H1 (cell line): ENCODE measurements at regions not wholly inside any gene's neighbourhood (a gene's known extent, or its start where the extent isn't known, plus 50 kb on each side); places are given as distances from the start of the nearest gene placed in this dataset.

ENCODE experiments used
- CTCF ChIA-PET: fragments of 300-600 bp; sonication (Branson Sonifier 250); formaldehyde crosslinking; loops from one replicate; lab custom pipeline; 2021; ENCODE audit not compliant: partially characterized antibody; lab: Charles Lee
- POLR2A ChIA-PET: fragments of 300-600 bp; sonication (Branson Sonifier 250); formaldehyde crosslinking; loops from one replicate; lab custom pipeline; 2021; ENCODE audit warnings: inconsistent platforms; ENCODE audit not compliant: partially characterized antibody; lab: Charles Lee
- DNase-seq, 2 experiments: peaks; one replicate each; pipeline versions ENCODE4 v3.0.0 to v3.0.0-alpha.2; 2010 to 2022; ENCODE audit warnings: low spot score in 2 of 2, low read depth in 1 of 2, mixed read lengths in 1 of 2
- FAIRE-seq: peaks from 2 replicates; lab custom pipeline; 2011; peaks lifted over from hg19 to GRCh38; lab: Jason Lieb, UNC
- H2AFZ ChIP-seq: 2 replicates; pipeline ENCODE4 v1.8.1; 2012; ENCODE audit warnings: low read length, inconsistent platforms
- H2AK5ac ChIP-seq: 2 replicates; pipeline ENCODE4 v1.6.1; 2013; ENCODE audit warnings: low read depth, low read length
- H2BK120ac ChIP-seq: replicated peaks from 2 replicates; pipeline ENCODE3; 2013; ENCODE audit warnings: low read depth, low read length, inconsistent platforms
- H2BK12ac ChIP-seq: 2 replicates; pipeline ENCODE4 v1.6.1; 2013; ENCODE audit warnings: low read depth, low read length
- H2BK15ac ChIP-seq: 2 replicates; pipeline ENCODE4 v1.6.1; 2013; ENCODE audit warnings: low read length
- H2BK20ac ChIP-seq: 2 replicates; pipeline ENCODE4 v1.6.1; 2013; ENCODE audit warnings: low read length
- H2BK5ac ChIP-seq: 2 replicates; pipeline ENCODE4 v1.6.1; 2013; ENCODE audit warnings: low read depth, low read length
- H3K14ac ChIP-seq: 2 replicates; pipeline ENCODE4 v1.6.1; 2013; ENCODE audit warnings: inconsistent platforms; ENCODE audit not compliant: insufficient read length
- H3K18ac ChIP-seq: 2 replicates; pipeline ENCODE4 v1.6.1; 2013; ENCODE audit warnings: low read length; ENCODE audit errors: extremely low read depth
- H3K23ac ChIP-seq: 2 replicates; pipeline ENCODE4 v1.6.1; 2013; ENCODE audit warnings: inconsistent platforms; ENCODE audit not compliant: insufficient read length
- H3K23me2 ChIP-seq: 2 replicates; pipeline ENCODE4 v1.6.1; 2013; ENCODE audit warnings: low read depth, low read length
- H3K27ac ChIP-seq: 2 replicates; pipeline ENCODE4 v1.6.1; 2011; ENCODE audit warnings: low read depth, low read length, inconsistent platforms
- H3K27me3 ChIP-seq, 4 experiments: replicated peaks in 1 of 4; 1 replicate in 1 of 4; 2 replicates in 3 of 4; pipeline versions ENCODE4 v1.6.1 to v1.8.1; 2011 to 2013; ENCODE audit warnings: low read length in 3 of 4, mild to moderate bottlenecking in 3 of 4, inconsistent platforms in 2 of 4, mixed read lengths in 2 of 4, moderate library complexity in 1 of 4; ENCODE audit not compliant: control insufficient read depth in 3 of 4, insufficient read depth in 3 of 4; ENCODE audit errors: extremely low read depth in 1 of 4
- H3K36me3 ChIP-seq, 4 experiments: 2 replicates each; pipeline versions ENCODE4 v1.6.1 to v1.8.1; 2011 to 2013; ENCODE audit warnings: mild to moderate bottlenecking in 4 of 4, low read length in 3 of 4, moderate library complexity in 2 of 4, control low read depth in 1 of 4, inconsistent platforms in 1 of 4; ENCODE audit not compliant: insufficient read depth in 4 of 4, control insufficient read depth in 2 of 4
- H3K4ac ChIP-seq: replicated peaks from 2 replicates; pipeline ENCODE3; 2013; ENCODE audit warnings: low read length, low read depth, mixed read lengths, inconsistent platforms; ENCODE audit not compliant: insufficient read length
- H3K4me1 ChIP-seq, 4 experiments: replicated peaks in 1 of 4; 1 replicate in 1 of 4; 2 replicates in 3 of 4; pipeline versions ENCODE4 v1.6.1 to v1.8.1; 2011 to 2013; ENCODE audit warnings: low read length in 3 of 4, inconsistent platforms in 2 of 4, mixed read lengths in 1 of 4; ENCODE audit not compliant: insufficient read depth in 4 of 4, control insufficient read depth in 3 of 4
- H3K4me2 ChIP-seq, 2 experiments: 2 replicates each; pipeline versions ENCODE4 v1.6.1 to v1.8.1; 2011 to 2013; ENCODE audit warnings: low read depth in 2 of 2, low read length in 2 of 2, control low read depth in 1 of 2, inconsistent platforms in 1 of 2, mild to moderate bottlenecking in 1 of 2; ENCODE audit not compliant: insufficient read depth in 1 of 2
- H3K4me3 ChIP-seq, 4 experiments: fragments of 200-600, 300-600 bp in 1 of 4; sonication (generic), shearing (Covaris generic), sonication (Bioruptor Twin) in 1 of 4; 2 replicates each; pipeline versions ENCODE4 v1.5.1 to v1.8.1; 2011 to 2016; ENCODE audit warnings: low read length in 4 of 4, low read depth in 3 of 4, control low read depth in 2 of 4, inconsistent platforms in 2 of 4, mild to moderate bottlenecking in 2 of 4, mixed read lengths in 1 of 4, moderate library complexity in 1 of 4; ENCODE audit not compliant: insufficient read depth in 2 of 4; ENCODE audit errors: extremely low read depth in 1 of 4
- H3K56ac ChIP-seq: replicated peaks from 2 replicates; pipeline ENCODE3; 2013; ENCODE audit warnings: low read depth, mild to moderate bottlenecking, mixed read lengths, low read length, inconsistent platforms; ENCODE audit not compliant: insufficient read length
- H3K79me1 ChIP-seq: 2 replicates; pipeline ENCODE4 v1.6.1; 2013; ENCODE audit warnings: low read depth, low read length, control low read depth
- H3K79me2 ChIP-seq, 2 experiments: 2 replicates each; pipeline versions ENCODE4 v1.6.1 to v1.8.1; 2012 to 2013; ENCODE audit warnings: low read length in 2 of 2, mild to moderate bottlenecking in 2 of 2, inconsistent platforms in 1 of 2; ENCODE audit not compliant: insufficient read depth in 2 of 2, control insufficient read depth in 1 of 2
- H3K9ac ChIP-seq, 4 experiments: replicated peaks in 1 of 4; 1 replicate in 1 of 4; 2 replicates in 3 of 4; pipeline versions ENCODE4 v1.6.1 to v1.8.1; 2011 to 2013; ENCODE audit warnings: low read depth in 3 of 4, low read length in 3 of 4, control low read depth in 2 of 4, mild to moderate bottlenecking in 2 of 4, moderate library complexity in 2 of 4, inconsistent platforms in 1 of 4; ENCODE audit errors: extremely low read depth in 1 of 4
- H3K9me3 ChIP-seq, 2 experiments: 2 replicates each; pipeline versions ENCODE4 v1.6.1 to v1.8.1; 2012 to 2013; ENCODE audit warnings: mild to moderate bottlenecking in 2 of 2, moderate library complexity in 2 of 2, control low read depth in 1 of 2, inconsistent platforms in 1 of 2, low read depth in 1 of 2, low read length in 1 of 2, mixed read lengths in 1 of 2; ENCODE audit not compliant: insufficient read depth in 2 of 2
- H4K20me1 ChIP-seq, 2 experiments: replicated peaks in 1 of 2; 2 replicates each; pipeline versions ENCODE3 to v1.8.1; 2011 to 2013; ENCODE audit warnings: inconsistent platforms in 2 of 2, low read length in 2 of 2, mild to moderate bottlenecking in 1 of 2; ENCODE audit not compliant: insufficient read depth in 2 of 2, control insufficient read depth in 1 of 2
- H4K5ac ChIP-seq: 2 replicates; pipeline ENCODE4 v1.6.1; 2013; ENCODE audit warnings: low read length, low read depth, mixed read lengths, inconsistent platforms; ENCODE audit not compliant: insufficient read length
- H4K8ac ChIP-seq: 2 replicates; pipeline ENCODE4 v1.8.0; 2013; ENCODE audit warnings: mild to moderate bottlenecking, moderate library complexity, low read length, inconsistent platforms; ENCODE audit not compliant: insufficient read depth; ENCODE audit errors: extremely low read depth
- H4K91ac ChIP-seq: replicated peaks from 2 replicates; pipeline ENCODE3; 2013; ENCODE audit warnings: low read length, mixed read lengths, inconsistent platforms; ENCODE audit not compliant: insufficient read length
- BCL11A ChIP-seq, 2 experiments: IDR thresholded peaks; one replicate each; pipeline ENCODE4 v1.6.1; 2011; ENCODE audit warnings: low read depth in 2 of 2, low read length in 2 of 2, mild to moderate bottlenecking in 2 of 2
- BRCA1 ChIP-seq: IDR thresholded peaks from 2 replicates; pipeline ENCODE4 v1.6.1; 2012; ENCODE audit warnings: low read depth, low read length, improper control_type of control experiment
- CBX8 ChIP-seq: fragments of 300-800, 300-1000 bp; sonication (generic); IDR thresholded peaks from 2 replicates; pipeline ENCODE4 v1.7.1; 2016; ENCODE audit warnings: low read depth, low read length, borderline replicate concordance
- CREB1 ChIP-seq: IDR thresholded peaks from 2 replicates; pipeline ENCODE4 v1.6.1; 2012; ENCODE audit warnings: inconsistent platforms
- CTBP2 ChIP-seq: IDR thresholded peaks from 2 replicates; pipeline ENCODE4 v1.7.0; 2011; ENCODE audit warnings: borderline replicate concordance, mild to moderate bottlenecking, moderate library complexity, mixed read lengths, low read length; ENCODE audit not compliant: insufficient read depth, insufficient read length
- EGR1 ChIP-seq: IDR thresholded peaks from 2 replicates; pipeline ENCODE4 v1.6.1; 2011; ENCODE audit warnings: low read depth, low read length, borderline replicate concordance
- MAFK ChIP-seq: IDR thresholded peaks from 2 replicates; pipeline ENCODE4 v1.6.1; 2012; ENCODE audit warnings: low read depth, mild to moderate bottlenecking, improper control_type of control experiment, low read length
- SIRT6 ChIP-seq: IDR thresholded peaks from one replicate; pipeline ENCODE4 v1.7.1; 2012; ENCODE audit warnings: low read length, inconsistent platforms
- SP4 ChIP-seq: IDR thresholded peaks from 2 replicates; pipeline ENCODE4 v1.6.1; 2012; ENCODE audit warnings: low read length, inconsistent platforms
- TBP ChIP-seq: IDR thresholded peaks from 2 replicates; pipeline ENCODE4 v1.6.1; 2011; ENCODE audit warnings: low read depth, low read length, improper control_type of control experiment
- ZNF274 ChIP-seq: IDR thresholded peaks from 2 replicates; pipeline ENCODE4 v1.7.0; 2012; ENCODE audit warnings: low read length, borderline replicate concordance; ENCODE audit errors: extremely low read depth
- whole genome bisulfite sequencing, 2 experiments: shearing (Covaris generic) in 1 of 2; methylation state at CpG; one replicate each; pipeline versions ENCODE4 v1.1.6 to v1.1.7; 2013 to 2015; ENCODE audit warnings: low lambda C conversion rate in 2 of 2, mixed read lengths in 2 of 2, inconsistent platforms in 1 of 2, low coverage in 1 of 2, missing lambda C conversion rate in 1 of 2; ENCODE audit not compliant: insufficient replicate concordance in 2 of 2, insufficient coverage in 1 of 2, insufficient read length in 1 of 2; ENCODE audit errors: extremely low coverage in 1 of 2, missing lambda C conversion rate in 1 of 2; 5-methylcytosine and 5-hydroxymethylcytosine counted together

GRCh38 chr21:26374817-26375216 lies 198.3 kb downstream of the CYYR1 start:
- no peak overlapping the region for H3K14ac ChIP-seq
- H3K27ac ChIP-seq, result no peak overlapping the region
- H3K23me2 ChIP-seq, result no peaks in the 10 kb centered on the region
- H3K9me3 ChIP-seq, result no peaks in the 10 kb centered on the region
- ChIA-PET CTCF (interaction anchor here (0.7 kb wide), 1 partner anchor 27 kb away, joined by 3 read pairs; no protein-coding TSS in a partner anchor), POLR2A (interaction anchor here (0.7 kb wide), 1 partner anchor 22 kb away, joined by 3 read pairs; no protein-coding TSS in a partner anchor)
- no peak overlapping the region for H2BK120ac ChIP-seq
- H2AFZ ChIP-seq, result no peak overlapping the region
- TF ChIP-seq ZNF274 (no peak), BRCA1 (no peak), EGR1 (no peak), TBP (no peak), BCL11A (IDR thresholded peaks at IDR 0.05; ENCODE audit: low read depth in 2 of 2, low read length in 2 of 2) (no peak), CTBP2 (no peak), MAFK (no peak), CBX8 (no peak), SIRT6 (no peak), CREB1 (no peak), SP4 (no peak)
- H2BK12ac ChIP-seq, result no peak overlapping the region
- no peaks in the 10 kb centered on the region for H4K20me1 ChIP-seq
- no peak overlapping the region for H2AK5ac ChIP-seq
- H3K56ac ChIP-seq, result no peak overlapping the region
- H3K4ac ChIP-seq, result no peak overlapping the region
- H3K79me1 ChIP-seq, result no peaks in the 10 kb centered on the region
- H2BK5ac ChIP-seq, result no peak overlapping the region
- no peaks in the 10 kb centered on the region for H3K79me2 ChIP-seq
- H4K8ac ChIP-seq, result no peak overlapping the region
- H3K36me3 ChIP-seq, result no peaks in the 10 kb centered on the region
- H3K9ac ChIP-seq, result no peak overlapping the region
- no peak overlapping the region for H3K4me3 ChIP-seq
- H3K18ac ChIP-seq, result no peak overlapping the region
- H3K23ac ChIP-seq, result no peak overlapping the region
- WGBS, 2 experiments, result 90% methylated on average over 2 of the region's 2 CpGs; no CpG with 5 or more reads in 1 of the 2 experiments
- FAIRE-seq (no peak), DNase-seq (no peak)
- no peak overlapping the region for H2BK20ac ChIP-seq
- no peak overlapping the region for H2BK15ac ChIP-seq
- no peak overlapping the region for H3K4me2 ChIP-seq
- no peaks in the 10 kb centered on the region for H3K27me3 ChIP-seq
- no peak overlapping the region for H4K5ac ChIP-seq
- H3K4me1 ChIP-seq, result no peaks in the 10 kb centered on the region
- no peak overlapping the region for H4K91ac ChIP-seq
